Skeletal muscle tissue (tissue), 3 donors: ENCODE measurements at regions not wholly inside any gene's neighbourhood (a gene's known extent, or its start where the extent isn't known, plus 50 kb on each side); places are given as distances from the start of the nearest gene placed in this dataset.

Experiments
- H3K27ac ChIP-seq: one replicate; pipeline ENCODE4 v1.7.0; 2013; ENCODE audit warnings: mild to moderate bottlenecking, low read depth, low read length, inconsistent platforms
- H3K27me3 ChIP-seq, 3 donors: one replicate each; pipeline ENCODE4 v1.7.0; 2013; ENCODE audit warnings: low read length in 3 of 3; ENCODE audit not compliant: control insufficient read depth in 3 of 3, insufficient read depth in 3 of 3
- H3K36me3 ChIP-seq, 3 donors: one replicate each; pipeline ENCODE4 v1.7.0; 2013; ENCODE audit warnings: low read length in 3 of 3; ENCODE audit not compliant: control insufficient read depth in 3 of 3, insufficient read depth in 3 of 3
- H3K4me1 ChIP-seq, 3 donors: one replicate each; pipeline ENCODE4 v1.7.0; 2013; ENCODE audit warnings: low read length in 3 of 3, mild to moderate bottlenecking in 3 of 3; ENCODE audit not compliant: control insufficient read depth in 3 of 3, insufficient read depth in 3 of 3
- H3K4me3 ChIP-seq, 3 donors: one replicate each; pipeline ENCODE4 v1.7.0; 2013; ENCODE audit warnings: low read length in 3 of 3
- H3K9ac ChIP-seq, 3 donors: one replicate each; pipeline ENCODE4 v1.7.0; 2013; ENCODE audit warnings: low read length in 3 of 3, mild to moderate bottlenecking in 3 of 3, moderate library complexity in 2 of 3, low read depth in 1 of 3
- H3K9me3 ChIP-seq, 3 donors: one replicate each; pipeline ENCODE4 v1.7.0; 2013; ENCODE audit warnings: low read length in 3 of 3; ENCODE audit not compliant: control insufficient read depth in 3 of 3
- donor health status: Osteomylitis.

GRCh38 chr18:4582431-4583335 is 127.6 kb upstream of the DLGAP1 start:
- H3K9me3 ChIP-seq = peaks cover 2 to 3% (median 3%) of the 10 kb centered on the region in 3 donors
- H3K27ac ChIP-seq = no peak overlapping the region
- H3K4me1 ChIP-seq = no peaks in the 10 kb centered on the region
- H3K36me3 ChIP-seq = no peaks in the 10 kb centered on the region
- H3K9ac ChIP-seq = no peak overlapping the region
- H3K27me3 ChIP-seq = no peaks in the 10 kb centered on the region
- H3K4me3 ChIP-seq = no peak overlapping the region

DNA sequence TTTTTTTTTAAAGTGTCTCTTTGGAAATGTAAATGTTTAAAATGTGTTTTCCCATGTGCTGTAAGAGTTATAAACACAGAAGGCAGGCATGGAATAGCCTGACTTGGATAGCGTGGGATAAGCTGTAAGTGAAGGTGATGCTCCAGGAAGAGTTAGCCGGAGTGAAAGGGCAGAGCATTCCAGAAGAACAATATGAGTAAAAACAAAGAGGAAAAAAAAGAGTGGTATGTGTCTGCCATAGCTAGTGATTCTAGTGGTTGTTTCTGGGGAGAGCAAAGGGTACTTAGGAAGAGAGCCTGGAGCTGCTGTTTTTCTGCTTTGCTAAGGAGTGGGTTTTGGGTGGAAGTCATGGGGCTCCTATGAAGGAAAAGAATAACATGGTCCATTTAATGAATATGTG is 126.9 kb upstream of the DLGAP1 start:
- Histone ChIP-seq H3K4me3 (no peak overlapping the region), H3K27ac (no peak overlapping the region), H3K9me3 (peaks cover 2 to 5% (median 4%) of the 10 kb centered on the region in 3 donors), H3K9ac (no peak overlapping the region), H3K4me1 (no peaks in the 10 kb centered on the region), H3K27me3 (no peaks in the 10 kb centered on the region), H3K36me3 (no peaks in the 10 kb centered on the region)

GRCh38 chr18:4578449-4578848 is 123.3 kb upstream of the DLGAP1 start:
- H3K9me3 ChIP-seq = peaks cover 2 to 7% (median 4%) of the 10 kb centered on the region in 3 donors
- no peak overlapping the region for H3K9ac ChIP-seq
- H3K27me3 ChIP-seq = no peaks in the 10 kb centered on the region
- no peaks in the 10 kb centered on the region for H3K36me3 ChIP-seq
- H3K4me3 ChIP-seq = peak overlapping the region in 1 of 3 donors; percentile 4
- H3K4me1 ChIP-seq = no peaks in the 10 kb centered on the region
- no peak overlapping the region for H3K27ac ChIP-seq

DNA sequence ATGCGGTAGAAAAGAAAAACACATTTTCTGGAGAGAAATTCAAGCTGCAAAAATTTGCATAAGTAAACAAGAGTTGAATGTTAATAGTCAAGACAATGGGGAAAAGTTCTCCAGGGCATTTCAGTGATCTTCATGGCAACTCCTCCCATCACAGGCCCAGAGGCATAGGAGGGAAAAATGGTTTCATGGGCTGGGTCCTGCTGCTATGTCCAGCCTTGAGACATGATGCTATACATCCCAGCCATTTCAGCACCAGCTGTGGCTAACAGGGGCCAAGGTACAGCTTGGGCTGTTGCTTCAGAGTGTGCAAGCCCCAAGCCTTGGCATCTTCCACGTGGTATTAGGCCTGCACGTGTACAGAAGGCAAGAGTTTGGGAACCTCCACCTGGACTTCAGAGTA is 118.6 kb upstream of the DLGAP1 start:
- H3K9me3 ChIP-seq = peaks cover 2 to 7% (median 4%) of the 10 kb centered on the region in 3 donors

GRCh38 chr18:4557502-4557901 is 102.4 kb upstream of the DLGAP1 start:
- H3K27me3 ChIP-seq = no peaks in the 10 kb centered on the region

More for the DNA sequence above, 118.6 kb upstream of the DLGAP1 start:
- Histone ChIP-seq H3K27me3 (no peaks in the 10 kb centered on the region), H3K27ac (no peak overlapping the region), H3K4me3 (no peak overlapping the region), H3K9ac (no peak overlapping the region), H3K36me3 (no peaks in the 10 kb centered on the region), H3K4me1 (no peaks in the 10 kb centered on the region)

DNA sequence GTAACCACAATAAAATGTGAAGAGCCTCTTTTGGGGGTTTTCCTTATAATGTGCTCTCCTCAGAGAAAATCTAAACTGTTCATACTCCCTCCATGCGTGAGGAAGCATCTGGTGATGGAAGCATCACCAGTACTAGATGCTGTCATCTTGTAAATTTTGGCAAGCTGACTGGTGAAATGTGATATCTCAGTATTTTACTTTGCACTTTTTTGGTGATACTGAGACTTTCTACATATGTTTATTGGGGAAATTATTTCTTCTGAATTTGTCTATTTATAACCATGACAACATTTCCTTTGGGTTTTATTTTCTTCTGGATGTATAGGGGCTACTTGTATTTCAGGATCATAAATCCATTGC is 95.9 kb upstream of the DLGAP1 start:
- no peak overlapping the region for H3K9ac ChIP-seq
- H3K4me3 ChIP-seq = no peak overlapping the region
- H3K9me3 ChIP-seq = no peaks in the 10 kb centered on the region
- H3K27me3 ChIP-seq = no peaks in the 10 kb centered on the region
- H3K27ac ChIP-seq = no peak overlapping the region
- H3K36me3 ChIP-seq = no peaks in the 10 kb centered on the region
- no peaks in the 10 kb centered on the region for H3K4me1 ChIP-seq

More at GRCh38 chr18:4557502-4557901, 102.4 kb upstream of the DLGAP1 start:
- H3K36me3 ChIP-seq = no peaks in the 10 kb centered on the region
- no peaks in the 10 kb centered on the region for H3K4me1 ChIP-seq
- H3K4me3 ChIP-seq = no peak overlapping the region
- no peak overlapping the region for H3K27ac ChIP-seq
- no peak overlapping the region for H3K9ac ChIP-seq
- peaks cover 0 to 3% (median 2%) of the 10 kb centered on the region in 3 donors for H3K9me3 ChIP-seq

DNA sequence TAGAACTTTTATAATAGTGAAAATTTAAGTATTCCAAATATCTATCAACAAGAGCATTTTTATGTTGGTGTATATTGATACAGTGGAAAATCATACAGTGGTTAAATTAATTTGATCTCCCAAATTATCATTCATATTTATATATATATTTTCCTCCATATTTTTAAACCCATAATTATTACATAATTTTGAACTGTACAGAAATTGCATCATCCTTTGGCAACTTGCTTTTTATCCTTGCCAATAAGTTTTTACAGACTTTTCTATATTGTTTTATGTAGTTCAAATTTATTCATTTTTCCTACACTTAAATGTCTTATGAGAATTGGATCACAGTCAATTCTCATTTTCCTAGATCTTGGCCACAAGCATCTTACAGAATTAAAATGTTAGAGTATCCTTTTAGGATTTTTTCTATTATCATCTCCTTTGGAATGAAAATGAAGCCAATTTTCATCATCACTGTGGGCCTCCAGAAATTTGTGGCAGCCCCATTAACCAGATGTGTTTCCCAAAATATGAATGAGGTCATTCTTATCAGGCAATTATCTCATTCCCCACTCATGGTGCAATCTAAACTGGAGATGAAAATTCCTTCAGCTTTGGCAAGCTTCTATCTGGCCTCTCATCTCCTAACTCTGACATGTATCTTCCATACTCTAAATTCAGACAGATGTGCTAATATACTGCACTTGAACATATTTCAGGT is 94.2 kb upstream of the DLGAP1 start:
- Histone ChIP-seq H3K36me3 (no peaks in the 10 kb centered on the region), H3K27me3 (no peaks in the 10 kb centered on the region), H3K9me3 (no peaks in the 10 kb centered on the region), H3K4me1 (no peaks in the 10 kb centered on the region), H3K27ac (no peak overlapping the region), H3K4me3 (no peak overlapping the region), H3K9ac (no peak overlapping the region)

DNA sequence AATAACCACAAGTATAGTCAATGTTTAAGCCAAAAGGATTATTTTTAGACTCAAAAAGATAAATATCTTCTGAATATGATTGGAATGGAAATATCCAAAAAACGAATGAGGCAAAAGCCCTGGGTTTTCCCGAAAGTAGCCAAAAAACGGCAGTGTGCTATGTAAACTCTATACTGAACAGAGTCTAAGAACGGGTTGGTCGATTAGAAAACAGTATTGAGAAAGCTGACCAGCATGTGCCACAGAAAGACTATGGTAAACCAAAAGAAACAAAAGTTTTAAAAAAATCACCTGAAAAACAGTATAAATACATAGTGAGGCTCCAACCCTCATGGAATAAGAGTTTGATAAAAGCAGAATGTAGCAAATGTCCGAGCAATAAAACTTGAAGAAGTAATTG is 92.0 kb upstream of the DLGAP1 start:
- Histone ChIP-seq H3K4me1 (no peaks in the 10 kb centered on the region), H3K9ac (no peak overlapping the region), H3K36me3 (no peaks in the 10 kb centered on the region), H3K4me3 (no peak overlapping the region), H3K9me3 (no peaks in the 10 kb centered on the region), H3K27ac (no peak overlapping the region), H3K27me3 (no peaks in the 10 kb centered on the region)

DNA sequence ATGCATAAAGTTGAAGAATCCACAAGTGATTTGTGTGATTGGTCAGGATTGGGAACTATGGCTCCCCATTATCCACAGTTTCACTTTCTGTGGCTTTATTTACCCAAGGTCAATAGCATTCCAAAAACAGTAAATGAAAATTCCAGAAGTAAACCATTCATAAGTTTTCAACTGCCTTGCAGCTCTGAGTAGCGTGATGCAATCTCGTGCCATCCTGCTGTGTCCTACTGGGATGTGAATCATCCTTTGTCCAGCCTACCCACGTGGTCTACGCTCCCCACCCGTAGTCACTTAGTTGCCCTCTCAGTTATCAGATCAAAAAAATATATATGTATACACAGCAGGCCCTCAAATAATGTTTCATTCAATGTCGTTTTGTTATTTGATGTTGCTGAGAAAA is 89.0 kb upstream of the DLGAP1 start:
- no peak overlapping the region for H3K4me3 ChIP-seq
- H3K9ac ChIP-seq = no peak overlapping the region
- H3K36me3 ChIP-seq = no peaks in the 10 kb centered on the region
- H3K27me3 ChIP-seq = no peaks in the 10 kb centered on the region
- H3K9me3 ChIP-seq = no peaks in the 10 kb centered on the region
- no peaks in the 10 kb centered on the region for H3K4me1 ChIP-seq
- H3K27ac ChIP-seq = no peak overlapping the region

GRCh38 chr18:4543711-4544110 is 88.6 kb upstream of the DLGAP1 start:
- H3K27me3 ChIP-seq = no peaks in the 10 kb centered on the region
- no peaks in the 10 kb centered on the region for H3K36me3 ChIP-seq
- H3K4me3 ChIP-seq = no peak overlapping the region
- H3K4me1 ChIP-seq = no peaks in the 10 kb centered on the region
- no peak overlapping the region for H3K9ac ChIP-seq
- H3K9me3 ChIP-seq = no peaks in the 10 kb centered on the region
- H3K27ac ChIP-seq = no peak overlapping the region
